GM12892 (cell line): ENCODE measurements at regions not wholly inside any gene's neighbourhood (a gene's known extent, or its start where the extent isn't known, plus 50 kb on each side); places are given as distances from the start of the nearest gene placed in this dataset.
"Not testable (repeated sequence)": the region's sequence is repeated elsewhere in the genome, so short reads cannot be mapped to it uniquely, and the experiment has no call there.

ENCODE experiments used
- DNase-seq: peaks from one replicate; pipeline ENCODE4 v3.0.0; 2011; ENCODE audit not compliant: insufficient read length
- FAIRE-seq: peaks from 2 replicates; lab custom pipeline; 2011; peaks lifted over from hg19 to GRCh38; lab: Jason Lieb, UNC
- POLR2A ChIP-seq: IDR thresholded peaks from 2 replicates; pipeline ENCODE4 v1.6.1; 2011; ENCODE audit warnings: low read depth, low read length, control low read depth
- POLR2AphosphoS5 ChIP-seq: IDR thresholded peaks from 2 replicates; pipeline ENCODE4 v1.6.1; 2011; ENCODE audit warnings: low read depth, low read length, control low read depth
- TAF1 ChIP-seq: IDR thresholded peaks from 2 replicates; pipeline ENCODE4 v1.6.1; 2011; ENCODE audit warnings: low read depth, mild to moderate bottlenecking, control low read depth, low read length, borderline replicate concordance

DNA sequence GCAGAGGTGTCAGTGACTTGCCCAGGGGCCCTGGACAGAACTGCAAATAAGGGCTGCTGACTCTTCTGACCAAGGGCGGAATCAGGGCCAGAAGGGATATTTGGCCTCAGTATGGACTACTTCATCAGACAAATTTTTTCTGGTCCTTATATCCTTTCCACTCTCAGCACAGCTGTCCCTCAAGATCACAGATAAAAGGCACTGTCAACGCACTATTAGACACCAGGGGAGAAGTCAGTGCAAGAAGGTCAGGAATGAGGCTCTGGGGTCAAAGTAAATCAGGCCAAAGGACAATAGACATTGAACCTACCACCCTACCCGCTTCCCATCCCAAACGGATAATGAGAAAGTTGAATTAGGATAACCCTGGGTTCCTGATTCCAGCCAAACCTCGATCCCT lies 657.6 kb downstream of the UQCRFS1 start:
- no peak for DNase-seq
- no peak for FAIRE-seq
- no peak for TF ChIP-seq POLR2AphosphoS5
- no peak for TF ChIP-seq TAF1
- TF ChIP-seq POLR2A, result no peak

- DNase-seq (no peak), FAIRE-seq (no peak)
- TF ChIP-seq TAF1 (no peak), POLR2AphosphoS5 (no peak), POLR2A (no peak)
Observed at GRCh38 chr19:28554321-28555091, 658.4 kb downstream of the UQCRFS1 start.

- TF ChIP-seq POLR2AphosphoS5, result no peak
- TF ChIP-seq POLR2A, result no peak
- no peak for TF ChIP-seq TAF1
- FAIRE-seq, result no peak
Observed at GRCh38 chr19:28553764-28554163, 659.2 kb downstream of the UQCRFS1 start.

DNA sequence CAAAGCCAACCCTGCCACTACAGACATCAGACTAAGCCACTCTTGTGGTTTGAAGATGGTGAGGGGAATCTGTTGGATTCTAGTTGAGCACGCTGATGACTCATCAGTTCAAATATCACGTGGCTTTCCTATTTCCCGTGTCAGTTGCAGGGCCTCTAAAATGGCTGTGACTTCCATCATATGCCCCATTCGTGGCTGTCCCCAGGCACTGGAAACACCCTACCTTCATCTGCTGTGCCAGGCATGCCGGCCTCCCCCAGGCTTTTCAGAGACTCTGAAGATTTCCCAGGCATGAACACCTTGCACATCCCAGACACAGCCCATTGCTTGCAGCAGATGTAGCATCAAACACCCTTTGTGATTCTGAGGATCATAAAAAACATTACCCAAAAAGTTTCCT lies 659.9 kb downstream of the UQCRFS1 start:
- no peak for FAIRE-seq

More at GRCh38 chr19:28553764-28554163, 659.2 kb downstream of the UQCRFS1 start:
- DNase-seq, result no peak

GRCh38 chr19:28549680-28550277 lies 663.2 kb downstream of the UQCRFS1 start:
- TF ChIP-seq POLR2A, result no peak
- no peak for TF ChIP-seq TAF1
- no peak for TF ChIP-seq POLR2AphosphoS5
- DNase-seq (no peak), FAIRE-seq (no peak)

More for the DNA sequence above, 659.9 kb downstream of the UQCRFS1 start:
- no peak for DNase-seq
- TF ChIP-seq TAF1, result no peak
- TF ChIP-seq POLR2A, result no peak
- no peak for TF ChIP-seq POLR2AphosphoS5

DNA sequence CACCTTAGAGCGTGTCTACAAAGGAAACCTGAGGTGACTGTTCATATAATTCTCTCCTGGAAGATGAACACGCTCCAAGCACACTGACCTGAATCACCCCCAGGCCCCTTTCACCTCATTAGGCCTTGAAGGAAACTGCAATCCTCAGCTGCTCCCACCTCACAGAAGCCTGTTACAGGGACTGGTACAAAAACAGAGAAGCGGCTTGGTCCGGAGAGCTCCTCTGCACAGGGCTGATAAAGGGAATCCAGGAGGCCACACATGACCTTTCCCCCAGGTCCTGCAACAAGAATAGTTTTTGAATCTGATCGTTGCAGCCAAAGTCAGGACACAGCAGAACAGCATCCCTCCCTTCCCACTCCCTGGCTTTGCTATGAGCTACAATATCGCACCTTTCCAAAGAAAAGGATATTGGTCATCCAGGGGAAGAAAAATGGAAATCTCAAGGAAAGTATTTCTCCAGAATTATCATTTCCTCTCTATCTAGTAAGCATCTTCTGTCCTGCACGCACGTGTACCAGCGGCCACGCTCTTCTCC lies 666.7 kb downstream of the UQCRFS1 start:
- no peak for FAIRE-seq
- DNase-seq, result no peak
- TF ChIP-seq TAF1 (no peak), POLR2A (no peak), POLR2AphosphoS5 (no peak)

DNA sequence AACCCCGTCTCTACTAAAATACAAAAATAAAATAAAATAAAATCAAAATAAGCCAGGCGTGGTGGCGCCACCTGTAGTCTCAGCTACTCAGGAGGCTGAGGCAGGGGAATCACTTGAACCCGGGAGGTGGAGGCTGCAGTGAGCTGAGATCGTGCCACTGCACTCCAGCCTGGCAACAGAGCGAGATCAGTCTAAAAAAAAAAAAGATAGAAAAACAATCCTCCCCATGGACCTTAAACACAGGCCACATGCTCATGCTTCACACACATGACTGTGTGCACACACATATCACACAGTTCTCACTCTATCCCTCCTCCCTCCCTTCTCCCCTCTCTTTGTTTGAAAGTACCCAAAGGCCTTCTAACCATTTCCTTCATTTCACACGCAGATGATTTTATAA lies 667.6 kb downstream of the UQCRFS1 start:
- not testable (repeated sequence) for FAIRE-seq, DNase-seq

DNA sequence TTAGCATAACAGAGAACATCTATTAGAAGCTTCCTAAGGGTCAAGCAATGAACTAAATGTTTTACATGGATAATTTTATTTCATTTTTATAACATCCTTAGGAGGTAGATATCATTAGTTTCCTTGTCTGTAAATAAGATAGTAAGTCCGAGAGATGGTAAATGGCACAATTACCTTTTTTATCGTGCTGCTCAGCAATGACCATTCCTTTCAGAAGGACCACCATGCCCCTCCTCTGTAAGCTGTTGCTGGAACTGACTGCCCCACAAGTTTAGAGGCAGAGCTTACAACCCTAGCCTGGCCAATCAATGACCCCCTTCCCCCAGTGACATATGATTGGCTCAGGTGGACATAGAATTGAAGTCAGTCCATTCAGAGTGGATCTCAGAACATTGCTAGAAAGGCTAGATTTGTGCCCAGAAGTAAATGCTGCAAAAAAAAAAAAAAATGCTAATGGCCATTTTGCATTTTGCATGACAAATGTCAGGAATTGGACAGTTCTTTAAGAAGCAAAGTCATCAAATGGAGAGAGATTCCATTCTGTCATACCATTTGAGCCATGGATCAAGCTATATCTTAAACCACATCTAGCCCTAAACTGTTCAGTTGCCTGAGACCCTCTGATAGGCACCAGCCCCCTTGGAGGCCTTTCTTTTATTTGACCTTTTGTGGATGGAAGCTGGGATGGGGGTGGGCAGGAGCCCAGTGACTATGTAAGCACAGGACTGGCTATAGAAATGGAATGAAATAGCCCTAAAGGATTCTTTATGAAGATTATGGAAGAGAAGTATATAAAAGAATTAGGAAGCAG lies 668.3 kb downstream of the UQCRFS1 start:
- no peak for DNase-seq

DNA sequence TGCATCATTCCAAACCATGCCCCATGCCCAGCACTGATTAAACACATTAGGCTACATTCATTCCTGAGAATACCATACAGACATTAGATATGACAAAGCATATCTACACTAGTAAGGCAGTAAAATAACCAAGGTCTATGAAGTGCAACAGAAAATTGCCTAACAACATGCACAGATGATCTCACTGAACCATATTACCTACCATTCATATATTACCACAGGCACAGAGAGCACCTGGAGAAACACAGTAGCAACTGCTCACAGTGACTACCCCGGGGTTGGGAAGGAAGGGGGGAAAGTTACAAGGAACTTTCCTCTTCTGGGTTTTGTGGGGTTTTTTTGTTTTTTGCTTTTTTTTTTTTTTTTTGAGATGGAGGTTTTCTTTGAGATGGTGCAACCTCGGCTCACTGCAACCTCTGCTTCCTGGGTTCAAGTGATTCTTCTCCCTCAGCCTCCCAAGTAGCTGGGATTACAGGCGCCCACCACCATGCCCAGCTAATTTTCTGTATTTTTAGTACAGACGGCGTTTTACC lies 669.6 kb downstream of the UQCRFS1 start:
- no peak for TF ChIP-seq POLR2AphosphoS5
- no peak for TF ChIP-seq TAF1
- no peak for TF ChIP-seq POLR2A
- FAIRE-seq, result no peak
- DNase-seq, result no peak

More for the DNA sequence above, 668.3 kb downstream of the UQCRFS1 start:
- no peak for FAIRE-seq
- TF ChIP-seq TAF1, result no peak

- FAIRE-seq (no peak), DNase-seq (no peak)
- TF ChIP-seq TAF1 (no peak), POLR2AphosphoS5 (no peak), POLR2A (no peak)
Observed at GRCh38 chr19:28542394-28543243, 670.3 kb downstream of the UQCRFS1 start.
